LNCaP clone FGC (cell line): ENCODE measurements at regions not wholly inside any gene's neighbourhood (a gene's known extent, or its start where the extent isn't known, plus 50 kb on each side); places are given as distances from the start of the nearest gene placed in this dataset.

ENCODE experiments used
- DNase-seq: peaks from one replicate; pipeline ENCODE4 v3.0.0-alpha.2; 2011; ENCODE audit warnings: low read depth
- H3K4me3 ChIP-seq: 2 replicates; pipeline ENCODE4 v1.5.1; 2011; ENCODE audit warnings: mild to moderate bottlenecking, low read depth, low read length, control low read depth
- TF ChIP-seq, protein P1 (sequence below): IDR thresholded peaks from 2 replicates; pipeline ENCODE4 v1.5.1; 2012; ENCODE audit warnings: mild to moderate bottlenecking; ENCODE audit not compliant: control insufficient read depth, insufficient read depth; ENCODE audit errors: extremely low read depth

DNA sequence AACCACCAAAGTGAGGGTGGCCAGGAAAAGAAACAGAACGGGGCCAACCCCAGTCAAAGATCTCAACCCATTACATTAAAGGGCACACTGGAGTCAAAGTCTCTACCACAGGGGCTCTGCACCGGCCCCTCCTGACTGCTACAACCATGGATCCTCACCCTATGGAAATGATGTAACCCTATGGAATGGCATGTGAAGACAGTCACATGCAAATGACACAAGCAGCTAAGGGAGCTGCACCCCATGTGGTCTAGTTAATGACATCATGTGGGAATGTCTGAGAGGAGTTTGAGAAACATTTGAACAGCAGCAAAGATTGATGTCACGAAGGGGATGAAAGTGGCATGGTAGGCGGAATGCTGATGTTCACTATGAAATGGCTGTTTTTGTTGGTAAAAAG lies 298.2 kb upstream of the SLCO3A1 start:
- no peak for DNase-seq
- TF ChIP-seq, protein P1, sequence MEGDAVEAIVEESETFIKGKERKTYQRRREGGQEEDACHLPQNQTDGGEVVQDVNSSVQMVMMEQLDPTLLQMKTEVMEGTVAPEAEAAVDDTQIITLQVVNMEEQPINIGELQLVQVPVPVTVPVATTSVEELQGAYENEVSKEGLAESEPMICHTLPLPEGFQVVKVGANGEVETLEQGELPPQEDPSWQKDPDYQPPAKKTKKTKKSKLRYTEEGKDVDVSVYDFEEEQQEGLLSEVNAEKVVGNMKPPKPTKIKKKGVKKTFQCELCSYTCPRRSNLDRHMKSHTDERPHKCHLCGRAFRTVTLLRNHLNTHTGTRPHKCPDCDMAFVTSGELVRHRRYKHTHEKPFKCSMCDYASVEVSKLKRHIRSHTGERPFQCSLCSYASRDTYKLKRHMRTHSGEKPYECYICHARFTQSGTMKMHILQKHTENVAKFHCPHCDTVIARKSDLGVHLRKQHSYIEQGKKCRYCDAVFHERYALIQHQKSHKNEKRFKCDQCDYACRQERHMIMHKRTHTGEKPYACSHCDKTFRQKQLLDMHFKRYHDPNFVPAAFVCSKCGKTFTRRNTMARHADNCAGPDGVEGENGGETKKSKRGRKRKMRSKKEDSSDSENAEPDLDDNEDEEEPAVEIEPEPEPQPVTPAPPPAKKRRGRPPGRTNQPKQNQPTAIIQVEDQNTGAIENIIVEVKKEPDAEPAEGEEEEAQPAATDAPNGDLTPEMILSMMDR, result no peak
- H3K4me3 ChIP-seq, result no peak overlapping the region

DNA sequence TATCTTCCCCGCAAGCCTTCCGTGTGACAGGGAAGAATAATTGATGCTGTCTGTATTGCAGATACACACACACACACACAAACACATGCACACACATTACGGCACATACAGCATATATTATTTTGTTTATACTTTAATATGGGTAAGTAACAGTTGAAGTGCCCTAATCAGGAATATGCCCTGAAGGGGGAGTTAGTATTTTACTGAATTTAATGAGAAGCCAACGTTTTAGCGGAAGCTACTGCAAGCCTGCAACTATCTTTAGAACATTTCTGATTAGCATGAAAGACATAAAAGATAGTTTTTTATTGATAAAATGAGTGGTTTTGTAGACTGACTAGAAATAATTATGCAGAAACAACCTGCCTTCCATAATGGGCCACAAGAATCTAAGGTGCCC lies 296.6 kb upstream of the SLCO3A1 start:
- DNase-seq, result no peak
- no peak overlapping the region for H3K4me3 ChIP-seq
- TF ChIP-seq, protein P1, result no peak

DNA sequence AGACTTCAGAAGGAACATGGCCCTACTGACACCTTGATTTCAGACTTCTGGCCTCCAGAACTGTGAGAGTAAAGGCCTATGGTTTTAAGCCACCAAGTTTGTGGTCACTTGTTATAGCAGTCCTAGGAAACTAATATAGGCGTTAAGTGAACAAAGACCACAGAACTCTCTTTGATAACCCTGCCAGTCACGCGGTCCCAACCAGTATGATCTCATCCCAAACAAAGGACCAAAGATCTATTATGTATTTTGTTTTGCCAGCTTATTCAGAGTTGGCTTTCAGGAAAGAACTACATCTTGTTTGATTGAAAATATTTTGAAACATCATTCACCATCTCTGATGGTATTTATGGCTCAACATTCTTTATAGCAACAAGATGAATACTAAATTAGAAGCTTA lies 294.4 kb upstream of the SLCO3A1 start:
- DNase-seq, result no peak
- no peak overlapping the region for H3K4me3 ChIP-seq
- TF ChIP-seq, protein P1, result no peak

DNA sequence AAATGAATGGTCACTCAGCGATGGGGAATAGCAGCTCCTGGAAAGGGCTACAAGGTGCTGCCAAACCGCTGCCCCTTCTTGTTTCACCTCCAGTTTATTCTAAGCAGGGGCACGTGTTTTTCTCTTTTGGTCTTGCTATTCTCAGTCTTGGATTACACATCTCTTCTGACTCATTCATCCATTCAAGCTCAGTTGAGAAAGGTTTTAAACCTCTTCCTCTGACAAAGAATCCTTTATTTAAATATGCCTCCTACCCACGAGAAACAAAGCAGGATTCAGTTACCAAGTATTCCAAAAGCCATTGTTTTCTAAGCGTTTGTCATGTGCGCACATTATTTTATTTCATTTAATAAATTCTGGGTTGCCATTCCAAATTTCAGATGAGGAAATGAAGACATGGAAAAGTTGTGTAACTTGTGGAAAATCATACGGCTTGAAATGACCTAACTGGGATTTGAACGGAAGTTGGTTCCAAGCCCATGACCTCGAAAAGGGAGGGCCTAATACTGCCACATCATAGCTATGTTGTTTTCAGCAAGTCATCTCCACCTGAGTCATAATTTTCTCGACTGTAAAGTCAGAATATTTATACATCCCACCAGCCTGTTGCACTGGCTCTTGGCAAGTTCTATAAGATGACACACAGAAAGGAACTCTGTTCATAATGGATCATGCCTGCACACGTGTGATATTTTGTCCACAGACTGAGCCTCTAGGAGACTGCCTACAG lies 292.0 kb upstream of the SLCO3A1 start:
- H3K4me3 ChIP-seq, result no peak overlapping the region
- TF ChIP-seq, protein P1, result no peak
- no peak for DNase-seq

DNA sequence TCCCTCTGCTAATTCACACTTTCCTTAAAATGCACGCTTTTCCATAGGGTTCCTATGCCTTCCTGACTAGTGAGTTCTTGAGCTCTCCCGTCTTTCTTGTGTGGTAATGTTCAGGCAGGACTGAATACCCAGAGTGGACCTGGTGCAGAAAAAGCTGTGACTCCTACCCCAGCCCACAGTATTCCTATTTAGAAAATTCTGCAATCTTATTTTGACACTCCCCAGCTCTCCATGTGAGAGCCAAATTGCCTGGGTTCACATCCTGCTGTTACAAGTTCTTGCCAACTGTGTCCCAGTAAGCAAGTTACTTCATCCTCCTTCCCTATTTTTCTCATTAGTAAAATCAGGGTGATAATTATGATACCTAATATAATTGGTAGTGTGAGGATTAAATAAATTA lies 290.8 kb upstream of the SLCO3A1 start:
- no peak for DNase-seq
- no peak overlapping the region for H3K4me3 ChIP-seq
- TF ChIP-seq, protein P1, result no peak

DNA sequence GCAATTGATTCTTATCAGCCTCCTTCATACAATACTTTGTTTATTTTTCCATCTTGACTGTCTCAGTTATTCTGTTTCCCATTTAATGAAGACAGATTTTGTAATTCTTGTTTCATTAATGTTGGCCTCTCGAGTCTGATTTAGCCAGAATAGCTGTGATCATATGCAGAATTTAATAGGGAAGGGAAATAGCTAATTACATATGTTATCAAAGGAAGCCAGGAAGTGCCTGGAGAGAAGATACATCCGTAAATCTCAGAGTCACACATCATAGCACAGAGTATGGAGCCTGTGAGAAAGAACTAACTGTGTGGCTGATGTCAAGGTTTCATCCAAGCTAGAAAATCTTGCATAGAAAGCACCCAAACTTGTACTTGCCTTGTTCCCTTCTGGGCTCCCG lies 288.9 kb upstream of the SLCO3A1 start:
- DNase-seq, result no peak
- TF ChIP-seq, protein P1, result no peak
- H3K4me3 ChIP-seq, result no peak overlapping the region

DNA sequence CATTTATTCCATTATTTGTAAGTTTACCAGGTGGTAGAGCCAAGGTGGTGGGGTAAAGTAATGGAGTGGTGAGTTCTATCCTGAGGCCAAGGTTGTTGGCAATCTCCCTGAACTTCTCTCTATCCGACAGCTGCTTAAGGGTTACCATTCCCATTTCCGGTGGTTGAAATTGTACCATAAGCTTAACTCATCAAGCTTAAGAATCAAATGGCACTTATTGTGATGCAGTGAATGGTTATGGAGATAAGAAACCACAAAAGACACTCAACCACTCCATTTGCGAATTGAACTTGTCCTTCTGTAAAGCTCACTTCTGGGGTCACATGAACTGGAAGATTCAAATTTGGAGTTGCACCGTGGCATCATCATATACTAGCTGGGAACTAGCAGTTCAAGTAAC lies 287.4 kb upstream of the SLCO3A1 start:
- no peak for DNase-seq
- no peak overlapping the region for H3K4me3 ChIP-seq
- TF ChIP-seq, protein P1, result no peak
